Activated naive CD8-positive, alpha-beta T cell treated with anti-CD3 and anti-CD28 coated beads, Interleukin-2, amount 10 ng/mL, durations not matched to agents 7 days and 5 days (primary cell): ENCODE measurements at regions not wholly inside any gene's neighbourhood (a gene's known extent, or its start where the extent isn't known, plus 50 kb on each side); places are given as distances from the start of the nearest gene placed in this dataset.
"Not testable (repeated sequence)": the region's sequence is repeated elsewhere in the genome, so short reads cannot be mapped to it uniquely, and the experiment has no call there.

Experiments used
- ATAC-seq: fragments of 150-1000 bp; cut with Tn5 transposase; one replicate; pipeline ENCODE4 v1.10.0; 2021; ENCODE audit warnings: low read depth, moderate library complexity
- POLR2A ChIA-PET: fragments of 350-600 bp; sonication (Branson Sonifier 250); formaldehyde crosslinking; loops from one replicate; lab custom pipeline; 2021; ENCODE audit warnings: antibody characterized with exemption; lab: Charles Lee
- DNase-seq: peaks from one replicate; pipeline ENCODE4 v3.0.0; 2021
- H3K27ac Mint-ChIP-seq: one replicate; pipeline ENCODE4 v1.8.0; 2022; ENCODE audit warnings: mild to moderate bottlenecking, mixed read lengths
- H3K27me3 Mint-ChIP-seq: one replicate; pipeline ENCODE4 v1.8.0; 2022; ENCODE audit warnings: mild to moderate bottlenecking, moderate library complexity, mixed read lengths
- H3K36me3 Mint-ChIP-seq: one replicate; pipeline ENCODE4 v1.8.0; 2021; ENCODE audit warnings: mild to moderate bottlenecking, mixed read lengths
- H3K4me1 Mint-ChIP-seq: one replicate; pipeline ENCODE4 v1.8.0; 2021; ENCODE audit warnings: mixed read lengths
- H3K4me3 Mint-ChIP-seq: one replicate; pipeline ENCODE4 v1.8.0; 2022; ENCODE audit warnings: mild to moderate bottlenecking, moderate library complexity, mixed read lengths
- H3K9me3 Mint-ChIP-seq: one replicate; pipeline ENCODE4 v1.8.0; 2021; ENCODE audit warnings: mixed read lengths

DNA sequence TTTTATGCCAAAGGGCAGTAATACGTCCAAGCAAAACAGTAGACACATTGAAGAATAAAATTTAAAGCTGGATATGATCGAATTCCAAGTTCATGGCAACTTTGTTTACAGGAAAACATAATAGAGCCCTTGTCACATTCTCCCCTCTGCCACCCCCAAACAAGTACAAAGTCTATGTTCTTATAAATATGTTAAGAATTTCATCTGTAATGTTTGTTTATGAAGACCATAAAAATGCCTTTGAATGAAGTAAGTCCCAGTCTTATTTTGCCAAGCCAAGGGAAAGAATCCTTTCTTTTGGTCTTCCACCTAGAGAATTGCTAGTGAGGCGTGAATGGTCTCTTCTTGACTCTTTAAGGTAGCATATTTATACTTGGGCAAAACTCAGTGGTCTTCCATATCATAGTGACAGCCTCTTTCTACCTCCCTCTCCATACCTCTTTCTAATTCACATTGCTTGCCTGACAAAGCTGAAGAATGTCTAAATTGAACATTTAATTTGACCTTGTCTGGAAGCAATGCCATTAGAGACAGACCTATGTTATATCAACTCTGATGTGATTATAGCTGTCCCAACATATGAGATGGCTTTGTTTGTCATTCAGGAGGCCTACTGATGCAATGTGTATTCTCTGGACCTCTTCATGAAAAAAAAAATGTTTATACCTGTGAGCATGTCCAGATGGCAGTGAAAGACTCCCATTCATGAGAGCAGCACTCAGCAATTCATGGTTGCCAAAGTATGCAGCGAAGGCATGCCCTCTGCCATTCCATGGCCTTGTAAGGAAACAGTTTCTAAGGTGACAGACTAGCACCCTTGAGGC is 70.6 kb upstream of the CCN2 start:
- POLR2A ChIA-PET: no interaction called here
- peaks cover 4% of the 10 kb centered on the region for H3K27me3 Mint-ChIP-seq
- H3K27ac Mint-ChIP-seq: no peak overlapping the region
- H3K36me3 Mint-ChIP-seq: no peaks in the 10 kb centered on the region
- no peak overlapping the region for H3K4me3 Mint-ChIP-seq
- ATAC-seq (no peak), DNase-seq (no peak)
- no peaks in the 10 kb centered on the region for H3K4me1 Mint-ChIP-seq
- H3K9me3 Mint-ChIP-seq: no peaks in the 10 kb centered on the region

DNA sequence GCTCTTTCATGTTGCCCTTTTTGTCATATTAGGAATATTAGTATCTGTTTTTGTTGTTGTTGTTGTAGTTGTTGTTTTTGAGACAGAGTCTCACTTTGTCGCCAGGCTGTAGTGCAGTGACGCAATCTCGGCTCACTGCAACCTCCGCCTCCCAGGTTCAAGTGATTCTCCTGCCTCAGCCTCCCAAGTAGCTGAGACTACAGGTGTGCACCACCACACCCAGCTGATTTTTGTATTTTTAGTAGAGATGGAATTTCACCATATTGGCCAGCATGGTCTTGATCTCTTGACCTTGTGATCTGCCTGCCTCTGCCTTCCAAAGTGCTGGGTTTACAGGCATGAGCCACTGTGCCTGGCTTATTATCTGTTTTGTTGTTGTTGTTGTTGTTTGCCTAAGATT is 69.7 kb upstream of the CCN2 start:
- POLR2A ChIA-PET, ATAC-seq, H3K27me3 Mint-ChIP-seq, DNase-seq, H3K4me3 Mint-ChIP-seq, H3K36me3 Mint-ChIP-seq, H3K9me3 Mint-ChIP-seq, H3K27ac Mint-ChIP-seq, H3K4me1 Mint-ChIP-seq: not testable (repeated sequence)

- POLR2A ChIA-PET: no interaction called here
- DNase-seq (no peak), ATAC-seq (no peak)
- Mint-ChIP-seq H3K27ac (no peak overlapping the region), H3K4me3 (no peak overlapping the region), H3K4me1 (no peaks in the 10 kb centered on the region), H3K27me3 (peaks cover 4% of the 10 kb centered on the region), H3K36me3 (no peaks in the 10 kb centered on the region), H3K9me3 (no peaks in the 10 kb centered on the region)
These were observed 69.0 kb upstream of the CCN2 start for GRCh38 chr6:132020138-132020581.

- Mint-ChIP-seq H3K27me3 (peaks cover 4% of the 10 kb centered on the region), H3K9me3 (no peaks in the 10 kb centered on the region), H3K4me3 (no peak overlapping the region), H3K4me1 (no peaks in the 10 kb centered on the region), H3K27ac (no peak overlapping the region), H3K36me3 (no peaks in the 10 kb centered on the region)
- no peak for DNase-seq
- ATAC-seq: no peak
- POLR2A ChIA-PET: no interaction called here
These were observed 68.4 kb upstream of the CCN2 start for GRCh38 chr6:132019586-132019985.

GRCh38 chr6:132017942-132018341 is 66.8 kb upstream of the CCN2 start:
- Mint-ChIP-seq H3K4me3 (no peak overlapping the region), H3K27ac (no peak overlapping the region), H3K9me3 (no peaks in the 10 kb centered on the region), H3K4me1 (no peaks in the 10 kb centered on the region), H3K36me3 (no peaks in the 10 kb centered on the region), H3K27me3 (peaks cover 4% of the 10 kb centered on the region)
- POLR2A ChIA-PET: no interaction called here
- DNase-seq (no peak), ATAC-seq (no peak)

DNA sequence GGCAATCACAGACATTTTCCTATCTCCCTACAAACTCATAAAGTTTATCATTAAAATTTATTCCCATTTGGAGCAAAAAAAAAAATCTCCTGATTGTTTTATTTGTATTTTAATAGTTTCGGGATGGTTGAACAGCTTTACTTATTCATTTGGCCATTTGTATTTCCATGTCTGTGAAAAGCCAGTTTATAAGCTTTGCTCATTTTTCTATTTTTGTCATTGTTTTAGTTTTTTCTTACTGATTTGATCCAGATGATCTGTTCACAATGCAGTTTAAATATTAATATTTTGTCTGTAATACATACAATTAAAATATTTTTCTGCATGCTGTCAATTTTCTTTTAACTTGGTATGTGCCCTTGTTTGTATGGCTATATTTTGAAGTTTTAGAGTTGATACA is 65.2 kb upstream of the CCN2 start:
- no peak overlapping the region for H3K4me3 Mint-ChIP-seq
- H3K36me3 Mint-ChIP-seq: no peaks in the 10 kb centered on the region
- ATAC-seq (no peak), DNase-seq (no peak)
- H3K27ac Mint-ChIP-seq: no peak overlapping the region
- no peaks in the 10 kb centered on the region for H3K4me1 Mint-ChIP-seq
- POLR2A ChIA-PET: no interaction called here
- H3K9me3 Mint-ChIP-seq: no peaks in the 10 kb centered on the region
- H3K27me3 Mint-ChIP-seq: peaks cover 7% of the 10 kb centered on the region

DNA sequence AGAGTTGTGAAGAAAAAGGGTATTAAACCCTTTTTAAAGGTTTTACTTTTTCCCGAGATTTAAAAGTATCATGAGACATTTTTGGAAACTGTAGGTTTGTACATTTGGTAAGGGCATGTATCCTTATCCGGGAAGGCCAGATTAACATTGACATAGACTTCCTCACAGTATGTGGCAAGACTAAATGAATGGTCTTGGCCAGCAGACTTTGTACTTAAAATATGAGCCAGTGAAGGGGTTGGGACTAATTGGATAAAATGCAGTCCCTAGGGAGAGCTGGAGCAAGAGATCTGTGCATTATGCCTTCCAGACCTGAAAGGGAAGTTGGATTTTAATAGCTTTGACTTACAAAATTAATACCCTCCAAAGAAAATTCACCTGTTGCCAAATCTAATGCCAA is 60.4 kb upstream of the CCN2 start:
- ATAC-seq (no peak), DNase-seq (no peak)
- Mint-ChIP-seq H3K36me3 (no peaks in the 10 kb centered on the region), H3K4me3 (no peak overlapping the region), H3K4me1 (no peaks in the 10 kb centered on the region), H3K27ac (no peak overlapping the region), H3K9me3 (no peaks in the 10 kb centered on the region), H3K27me3 (peaks cover 3% of the 10 kb centered on the region)
- POLR2A ChIA-PET: no interaction called here

DNA sequence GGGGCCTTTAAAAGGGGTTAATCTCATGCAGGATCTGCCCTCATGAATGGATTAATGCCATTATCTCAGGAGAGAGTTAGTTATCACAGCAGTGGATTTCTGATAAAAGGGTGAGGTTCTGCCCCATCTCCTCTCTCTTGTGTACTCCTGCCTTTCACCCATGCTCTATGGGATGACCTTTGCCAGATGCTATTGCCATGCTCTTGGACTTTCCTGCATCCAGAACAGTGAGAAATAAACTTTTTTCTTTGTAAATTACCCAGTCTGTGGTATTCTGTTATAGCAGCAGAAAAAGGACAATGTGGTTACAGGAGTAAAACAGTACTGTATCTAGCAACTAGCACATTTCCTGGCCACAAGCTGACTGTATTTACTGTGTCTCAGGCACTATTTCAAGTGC is 58.0 kb upstream of the CCN2 start:
- no peak for ATAC-seq
- H3K36me3 Mint-ChIP-seq: no peaks in the 10 kb centered on the region
- POLR2A ChIA-PET: no interaction called here
- no peak overlapping the region for H3K4me3 Mint-ChIP-seq
- H3K27me3 Mint-ChIP-seq: peaks cover 3% of the 10 kb centered on the region
- H3K27ac Mint-ChIP-seq: no peak overlapping the region
- no peak for DNase-seq
- H3K9me3 Mint-ChIP-seq: no peaks in the 10 kb centered on the region
- H3K4me1 Mint-ChIP-seq: no peaks in the 10 kb centered on the region

DNA sequence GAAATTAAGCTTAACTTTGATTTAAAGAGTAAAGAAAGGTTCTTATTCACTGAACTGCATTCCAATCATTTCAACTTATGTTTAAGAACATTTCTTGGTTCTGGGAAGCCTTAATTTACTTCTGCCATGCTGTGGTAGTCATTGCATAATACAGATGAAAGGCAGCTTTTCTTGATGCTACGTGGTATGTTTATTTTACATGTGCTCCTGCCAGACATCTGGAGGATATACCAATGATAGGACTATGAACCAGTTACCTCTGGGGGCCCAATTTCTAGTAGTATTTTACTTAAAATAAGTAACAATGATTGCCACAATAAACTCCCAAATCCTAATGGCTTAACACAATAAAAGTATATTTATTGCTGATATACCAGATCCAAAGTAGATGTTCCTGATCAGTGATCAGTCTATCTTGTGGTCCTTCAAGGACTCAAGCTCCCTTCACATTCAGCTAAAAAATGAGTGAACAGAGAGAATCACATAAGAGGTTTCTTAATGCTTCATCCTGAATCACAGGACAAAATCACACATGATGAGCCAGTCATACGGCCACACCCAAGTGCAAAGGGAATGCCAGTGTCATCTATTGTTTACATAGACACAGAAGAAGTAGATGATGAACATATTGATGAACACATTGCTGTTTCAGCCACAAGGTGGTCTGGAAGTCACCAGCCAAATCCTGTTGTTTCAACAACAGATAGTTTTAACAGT is 56.5 kb upstream of the CCN2 start:
- Mint-ChIP-seq H3K27me3 (peaks cover 3% of the 10 kb centered on the region), H3K4me3 (no peak overlapping the region), H3K4me1 (no peaks in the 10 kb centered on the region), H3K36me3 (no peaks in the 10 kb centered on the region), H3K27ac (no peak overlapping the region), H3K9me3 (peaks cover 1% of the 10 kb centered on the region)
- POLR2A ChIA-PET: no interaction called here
- no peak for ATAC-seq
- DNase-seq: no peak

DNA sequence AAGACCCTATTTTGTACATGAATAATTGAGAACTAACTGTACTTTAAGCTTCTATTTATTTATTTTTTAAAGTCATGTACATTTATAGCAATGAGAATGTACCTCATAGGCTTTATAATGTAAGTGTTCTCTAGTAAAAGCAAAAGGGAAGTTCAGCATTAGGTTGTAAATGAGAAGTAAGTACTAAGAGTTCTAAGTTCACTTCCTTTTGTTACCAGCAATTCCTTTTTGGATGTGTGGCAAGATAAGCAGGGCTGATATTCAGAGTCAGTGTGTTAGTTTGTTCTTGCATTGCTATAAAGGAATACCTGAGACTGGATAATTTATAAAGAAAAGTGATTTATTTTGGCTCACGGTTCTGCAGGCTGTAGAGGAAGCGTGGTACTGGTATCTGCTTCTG is 54.0 kb upstream of the CCN2 start:
- Mint-ChIP-seq H3K36me3 (no peaks in the 10 kb centered on the region), H3K4me1 (no peaks in the 10 kb centered on the region), H3K4me3 (no peak overlapping the region), H3K27me3 (no peaks in the 10 kb centered on the region), H3K9me3 (peaks cover 1% of the 10 kb centered on the region), H3K27ac (no peak overlapping the region)
- no peak for DNase-seq
- no peak for ATAC-seq
- POLR2A ChIA-PET: no interaction called here

DNA sequence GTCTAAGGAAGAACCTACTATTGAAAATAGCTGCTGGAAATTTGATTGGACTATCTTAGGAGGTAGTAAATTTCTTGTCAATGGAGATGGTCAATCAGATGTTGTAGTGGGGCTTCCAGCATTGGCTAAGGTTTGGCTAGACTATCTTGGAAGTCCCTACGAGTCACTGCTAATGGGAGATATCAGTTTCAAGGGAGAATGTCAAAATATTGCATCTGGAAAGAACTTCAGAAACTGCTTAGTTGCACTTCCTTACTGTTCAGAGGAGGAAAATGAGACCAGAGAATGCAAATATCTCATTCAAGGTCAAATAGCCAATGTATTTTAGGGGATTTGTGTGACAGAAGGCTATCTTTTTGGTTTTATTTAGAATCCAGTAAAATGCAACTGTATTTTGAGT is 53.5 kb upstream of the CCN2 start:
- H3K4me1 Mint-ChIP-seq: no peaks in the 10 kb centered on the region
- POLR2A ChIA-PET: no interaction called here
- DNase-seq (no peak), ATAC-seq (no peak)
- peaks cover 1% of the 10 kb centered on the region for H3K9me3 Mint-ChIP-seq
- H3K36me3 Mint-ChIP-seq: no peaks in the 10 kb centered on the region
- no peaks in the 10 kb centered on the region for H3K27me3 Mint-ChIP-seq
- H3K4me3 Mint-ChIP-seq: no peak overlapping the region
- no peak overlapping the region for H3K27ac Mint-ChIP-seq

GRCh38 chr6:132003516-132004178 is 52.5 kb upstream of the CCN2 start:
- Mint-ChIP-seq H3K9me3 (peaks cover 1% of the 10 kb centered on the region), H3K27me3 (no peaks in the 10 kb centered on the region), H3K27ac (no peak overlapping the region), H3K36me3 (no peaks in the 10 kb centered on the region), H3K4me1 (no peaks in the 10 kb centered on the region), H3K4me3 (no peak overlapping the region)
- POLR2A ChIA-PET: no interaction called here
- no peak for DNase-seq
- ATAC-seq: no peak
